ENCODE measurements at regions not wholly inside any gene's neighbourhood (a gene's known extent, or its start where the extent isn't known, plus 50 kb on each side); places are given as distances from the start of the nearest gene placed in this dataset.

- DNase-seq: no peak
Observed at GRCh38 chr17:6941989-6942388, 53.9 kb upstream of the ALOX12 start.

- no peak for DNase-seq
Observed at GRCh38 chr17:6943406-6943805, 52.4 kb upstream of the ALOX12 start.

All from NCI-H2107 (cell line).